ENCODE measurements at regions not wholly inside any gene's neighbourhood (a gene's known extent, or its start where the extent isn't known, plus 50 kb on each side); places are given as distances from the start of the nearest gene placed in this dataset.

DNA sequence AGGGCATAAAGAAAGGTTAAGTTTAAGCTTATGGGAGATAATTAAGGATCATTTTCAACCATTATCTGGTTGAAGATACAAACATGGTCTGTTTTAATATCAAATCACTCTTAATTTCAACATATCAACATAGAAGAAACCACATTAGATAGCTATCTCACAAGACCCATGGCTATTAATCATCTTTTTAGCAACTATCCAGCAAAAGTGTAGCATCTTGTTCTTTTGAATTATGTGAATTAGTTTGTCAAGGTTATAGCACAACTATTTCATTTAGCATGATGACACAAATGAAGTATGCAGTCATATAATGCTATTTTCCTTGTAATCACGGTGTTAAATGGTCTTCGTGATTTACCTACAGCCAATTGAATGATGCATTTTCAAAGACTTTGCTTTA, 58.9 kb upstream of the PPP1R9A start:
- ChIA-PET POLR2A (no interaction called here), CTCF (no interaction called here)
- Mint-ChIP-seq H3K27ac (ENCODE audit: low read depth, unreplicated experiment) (no peak overlapping the region), H3K27me3 (ENCODE audit: insufficient read depth, unreplicated experiment) (no peaks in the 10 kb centered on the region), H3K4me1 (ENCODE audit: insufficient read depth, unreplicated experiment) (no peaks in the 10 kb centered on the region), H3K9me3 (ENCODE audit: unreplicated experiment) (peaks cover 14% of the 10 kb centered on the region), H3K36me3 (ENCODE audit: insufficient read depth, unreplicated experiment) (peaks cover 11% of the 10 kb centered on the region), H3K4me3 (ENCODE audit: unreplicated experiment) (no peak overlapping the region)
- intact Hi-C loops (cut with micrococcal nuclease) = no loop called here
- DNase-seq (ENCODE audit: unreplicated experiment) = peak; percentile 6
- TF ChIP-seq, protein P1, sequence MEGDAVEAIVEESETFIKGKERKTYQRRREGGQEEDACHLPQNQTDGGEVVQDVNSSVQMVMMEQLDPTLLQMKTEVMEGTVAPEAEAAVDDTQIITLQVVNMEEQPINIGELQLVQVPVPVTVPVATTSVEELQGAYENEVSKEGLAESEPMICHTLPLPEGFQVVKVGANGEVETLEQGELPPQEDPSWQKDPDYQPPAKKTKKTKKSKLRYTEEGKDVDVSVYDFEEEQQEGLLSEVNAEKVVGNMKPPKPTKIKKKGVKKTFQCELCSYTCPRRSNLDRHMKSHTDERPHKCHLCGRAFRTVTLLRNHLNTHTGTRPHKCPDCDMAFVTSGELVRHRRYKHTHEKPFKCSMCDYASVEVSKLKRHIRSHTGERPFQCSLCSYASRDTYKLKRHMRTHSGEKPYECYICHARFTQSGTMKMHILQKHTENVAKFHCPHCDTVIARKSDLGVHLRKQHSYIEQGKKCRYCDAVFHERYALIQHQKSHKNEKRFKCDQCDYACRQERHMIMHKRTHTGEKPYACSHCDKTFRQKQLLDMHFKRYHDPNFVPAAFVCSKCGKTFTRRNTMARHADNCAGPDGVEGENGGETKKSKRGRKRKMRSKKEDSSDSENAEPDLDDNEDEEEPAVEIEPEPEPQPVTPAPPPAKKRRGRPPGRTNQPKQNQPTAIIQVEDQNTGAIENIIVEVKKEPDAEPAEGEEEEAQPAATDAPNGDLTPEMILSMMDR (IDR thresholded peaks at IDR 0.05; ENCODE audit: unreplicated experiment) = no peak
- BruUV-seq (replicated peaks) = no TSS peak

DNA sequence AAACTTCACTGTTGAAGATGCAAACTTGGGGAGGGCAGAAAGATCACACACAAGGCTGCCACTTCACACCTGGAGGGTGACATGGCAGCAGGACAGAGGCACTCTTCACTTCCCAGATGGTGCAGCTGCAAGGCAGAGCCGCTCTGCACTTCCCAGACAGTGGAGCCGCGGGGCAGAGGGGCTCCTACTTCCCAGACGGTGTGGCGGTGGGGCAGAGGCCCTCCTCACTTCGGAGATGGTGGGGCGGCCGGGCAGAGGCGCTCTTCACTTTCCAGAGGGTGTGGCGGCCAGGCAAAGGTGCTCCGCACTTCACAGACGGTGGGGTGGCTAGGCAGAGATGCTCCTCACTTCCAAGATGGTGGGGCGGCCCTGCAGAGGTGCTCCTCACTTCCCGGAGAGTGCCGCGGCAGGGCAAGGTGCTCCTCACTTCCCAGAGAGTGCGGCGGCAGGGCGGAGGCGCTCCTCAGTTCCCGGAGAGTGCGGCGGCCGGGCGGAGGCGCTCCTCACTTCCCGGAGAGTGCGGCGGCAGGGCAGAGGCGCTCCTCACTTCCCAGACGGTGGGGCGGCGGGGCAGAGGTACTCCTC, 58.3 kb upstream of the PPP1R9A start:
- CTCF ChIA-PET = no interaction called here
- peaks cover 9% of the 10 kb centered on the region for H3K9me3 Mint-ChIP-seq (ENCODE audit: unreplicated experiment)
- POLR2A ChIA-PET = no interaction called here
- H3K4me1 Mint-ChIP-seq (ENCODE audit: insufficient read depth, unreplicated experiment) = no peaks in the 10 kb centered on the region
- DNase-seq (ENCODE audit: unreplicated experiment) = no peak
- no peaks in the 10 kb centered on the region for H3K27me3 Mint-ChIP-seq (ENCODE audit: insufficient read depth, unreplicated experiment)
- intact Hi-C loops (cut with micrococcal nuclease) = no loop called here
- H3K36me3 Mint-ChIP-seq (ENCODE audit: insufficient read depth, unreplicated experiment) = peaks cover 11% of the 10 kb centered on the region
- TF ChIP-seq, protein P1 (IDR thresholded peaks at IDR 0.05; ENCODE audit: unreplicated experiment) = no peak
- BruUV-seq (replicated peaks) = no TSS peak
- no peak overlapping the region for H3K27ac Mint-ChIP-seq (ENCODE audit: low read depth, unreplicated experiment)
- no peak overlapping the region for H3K4me3 Mint-ChIP-seq (ENCODE audit: unreplicated experiment)

DNA sequence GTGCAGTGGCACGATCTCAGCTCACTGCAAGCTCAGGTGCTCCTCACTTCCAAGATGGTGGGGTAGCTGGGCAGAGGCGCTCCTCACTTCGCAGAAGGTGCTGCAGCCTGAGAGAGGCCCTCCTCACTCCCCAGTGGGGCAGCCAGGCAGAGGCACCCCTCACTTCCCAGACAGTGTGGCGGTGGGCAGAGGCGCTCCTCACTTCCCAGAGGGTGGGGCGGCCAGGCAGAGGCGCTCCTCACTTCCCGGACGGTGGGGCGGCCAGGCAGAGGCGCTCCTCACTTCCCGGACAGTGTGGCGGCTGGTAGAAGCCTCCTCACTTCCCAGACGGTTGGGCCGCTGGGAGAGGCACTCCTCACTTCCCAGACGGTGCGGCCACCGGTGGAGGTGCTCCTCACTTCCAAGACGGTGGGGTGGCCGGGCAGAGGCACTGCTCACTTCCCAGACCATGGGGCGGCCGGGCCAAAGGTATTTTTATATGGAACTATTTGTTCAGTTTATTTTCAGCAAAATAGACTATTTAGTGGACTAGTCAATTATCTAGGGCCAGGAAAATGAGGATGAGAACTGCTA, 57.7 kb upstream of the PPP1R9A start:
- H3K4me3 Mint-ChIP-seq (ENCODE audit: unreplicated experiment) = no peak overlapping the region
- H3K4me1 Mint-ChIP-seq (ENCODE audit: insufficient read depth, unreplicated experiment) = no peaks in the 10 kb centered on the region
- H3K27me3 Mint-ChIP-seq (ENCODE audit: insufficient read depth, unreplicated experiment) = no peaks in the 10 kb centered on the region
- no peak overlapping the region for H3K27ac Mint-ChIP-seq (ENCODE audit: low read depth, unreplicated experiment)
- no TSS peak for BruUV-seq (replicated peaks)
- H3K36me3 Mint-ChIP-seq (ENCODE audit: insufficient read depth, unreplicated experiment) = peaks cover 5% of the 10 kb centered on the region
- TF ChIP-seq, protein P1 (IDR thresholded peaks at IDR 0.05; ENCODE audit: unreplicated experiment) = no peak
- CTCF ChIA-PET = no interaction called here
- intact Hi-C loops (cut with micrococcal nuclease) = no loop called here
- peaks cover 9% of the 10 kb centered on the region for H3K9me3 Mint-ChIP-seq (ENCODE audit: unreplicated experiment)
- no peak for DNase-seq (ENCODE audit: unreplicated experiment)
- POLR2A ChIA-PET = no interaction called here

DNA sequence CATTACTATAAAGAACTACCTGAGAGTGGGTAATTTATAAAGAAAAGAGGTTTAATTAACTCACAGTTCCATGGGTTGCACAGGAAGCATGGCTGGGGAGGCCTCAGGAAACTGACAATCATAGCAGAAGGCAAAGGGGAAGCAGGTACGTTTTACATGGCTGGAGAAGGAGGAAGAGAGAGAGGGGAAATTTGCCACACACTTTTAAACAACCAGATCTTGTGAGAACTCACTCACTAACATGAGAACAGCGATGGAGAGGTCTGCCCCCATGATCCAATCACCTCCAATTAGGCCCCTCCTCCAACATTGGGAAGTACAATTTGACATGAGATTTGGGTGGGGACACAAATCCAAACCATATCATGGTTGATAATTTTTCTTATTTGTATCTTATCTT, 51.8 kb upstream of the PPP1R9A start:
- H3K4me1 Mint-ChIP-seq (ENCODE audit: insufficient read depth, unreplicated experiment) = no peaks in the 10 kb centered on the region
- ChIA-PET POLR2A (no interaction called here), CTCF (no interaction called here)
- H3K4me3 Mint-ChIP-seq (ENCODE audit: unreplicated experiment) = no peak overlapping the region
- intact Hi-C loops (cut with micrococcal nuclease) = no loop called here
- H3K9me3 Mint-ChIP-seq (ENCODE audit: unreplicated experiment) = peaks cover 14% of the 10 kb centered on the region
- peaks cover 4% of the 10 kb centered on the region for H3K36me3 Mint-ChIP-seq (ENCODE audit: insufficient read depth, unreplicated experiment)
- no peak for DNase-seq (ENCODE audit: unreplicated experiment)
- no TSS peak for BruUV-seq (replicated peaks)
- no peaks in the 10 kb centered on the region for H3K27me3 Mint-ChIP-seq (ENCODE audit: insufficient read depth, unreplicated experiment)
- H3K27ac Mint-ChIP-seq (ENCODE audit: low read depth, unreplicated experiment) = no peak overlapping the region
- TF ChIP-seq, protein P1 (IDR thresholded peaks at IDR 0.05; ENCODE audit: unreplicated experiment) = no peak

Measured in MCF 10A (cell line).